ENCODE measurements at regions not wholly inside any gene's neighbourhood (a gene's known extent, or its start where the extent isn't known, plus 50 kb on each side); places are given as distances from the start of the nearest gene placed in this dataset.
"Not testable (repeated sequence)": the region's sequence is repeated elsewhere in the genome, so short reads cannot be mapped to it uniquely, and the experiment has no call there.

DNA sequence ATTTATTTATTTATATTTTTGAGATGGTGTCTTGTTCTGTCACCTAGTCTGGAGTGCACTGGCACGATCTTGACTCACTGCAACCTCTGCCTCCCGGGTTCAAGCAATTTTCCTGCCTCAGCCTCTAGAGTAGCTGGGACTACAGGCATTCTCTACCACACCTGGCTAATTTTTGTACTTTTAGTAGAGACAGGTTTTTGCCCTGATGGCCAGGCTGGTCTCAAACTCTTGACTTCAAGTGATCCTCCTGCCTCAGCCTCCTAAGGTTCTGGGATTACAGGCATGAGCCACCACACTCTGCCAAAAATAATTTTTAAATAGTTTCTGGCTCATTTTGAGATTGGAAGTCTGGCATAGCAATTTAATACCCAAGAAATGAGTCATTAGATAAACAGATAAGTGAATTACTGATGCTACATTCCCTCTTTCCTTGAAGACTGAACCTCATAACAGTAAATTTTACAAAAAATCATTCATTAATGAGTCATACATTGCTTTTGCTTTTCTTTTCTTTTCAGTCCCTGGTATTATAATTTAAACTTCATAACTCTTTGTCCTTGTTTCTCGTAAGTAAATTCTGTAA, 881.6 kb upstream of the PIK3C3 start:
- Histone ChIP-seq H3K4me1 (ENCODE audit: control insufficient read depth, insufficient read depth, low read length) (no peaks in the 10 kb centered on the region), H3K4me3 (ENCODE audit: low read length) (no peak overlapping the region), H3K27me3 (ENCODE audit: control insufficient read depth, insufficient read depth, low read length) (no peaks in the 10 kb centered on the region), H3K36me3 (ENCODE audit: control insufficient read depth, insufficient read depth, low read length) (no peaks in the 10 kb centered on the region), H3K9me3 (ENCODE audit: control insufficient read depth, insufficient read depth, low read length) (no peaks in the 10 kb centered on the region), H3K27ac (ENCODE audit: low read length) (no peak overlapping the region)
- DNase-seq (ENCODE audit: low read depth, low spot score), result no peak
- no CpG with 5 or more reads among the region's 3 CpGs for WGBS (ENCODE audit: insufficient coverage, insufficient read length)

DNA sequence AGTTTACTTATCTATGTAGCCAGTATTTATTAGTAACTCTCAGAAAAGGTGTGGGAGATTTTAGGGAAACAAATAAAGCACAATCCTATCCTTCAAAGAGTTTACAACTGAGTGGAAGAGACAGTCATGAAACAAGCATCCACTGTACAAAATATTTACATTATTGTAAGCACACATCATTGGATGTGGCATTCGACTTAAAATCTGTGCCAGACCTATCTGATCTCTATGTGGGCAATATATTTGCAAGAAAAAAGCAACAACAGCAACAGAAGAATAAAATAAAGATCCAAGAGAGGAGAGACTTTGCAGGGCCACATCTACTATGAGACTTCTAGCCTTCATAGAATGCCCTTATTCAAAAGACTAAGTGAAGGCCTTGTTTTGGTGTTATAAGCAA, 882.1 kb upstream of the PIK3C3 start:
- no peak overlapping the region for H3K27ac ChIP-seq (ENCODE audit: low read length)

DNA sequence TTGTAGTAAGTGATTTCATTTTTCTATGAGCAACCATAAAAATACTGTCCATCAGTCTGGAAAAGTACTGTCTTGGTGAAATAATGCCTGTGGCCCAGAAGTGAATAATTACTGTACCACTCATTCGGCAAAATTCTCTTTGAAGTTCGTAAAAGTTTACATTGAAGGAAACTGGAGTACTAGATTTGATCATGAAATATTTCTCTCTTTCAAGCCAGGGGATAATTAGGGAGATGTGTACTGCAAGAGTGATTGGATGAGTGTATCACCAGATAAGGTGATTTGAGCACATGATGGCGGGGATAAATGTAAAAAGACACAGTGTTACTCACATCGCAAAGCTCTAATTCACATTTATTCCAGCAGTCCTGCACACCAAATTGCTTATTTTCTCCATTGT, 883.2 kb upstream of the PIK3C3 start:
- no peak overlapping the region for H3K27ac ChIP-seq (ENCODE audit: low read length)
- H3K4me3 ChIP-seq (ENCODE audit: low read length), result no peak overlapping the region
- no peak for DNase-seq (ENCODE audit: low read depth, low spot score)
- no peaks in the 10 kb centered on the region for H3K27me3 ChIP-seq (ENCODE audit: control insufficient read depth, insufficient read depth, low read length)
- H3K9me3 ChIP-seq (ENCODE audit: control insufficient read depth, insufficient read depth, low read length), result no peaks in the 10 kb centered on the region
- H3K36me3 ChIP-seq (ENCODE audit: control insufficient read depth, insufficient read depth, low read length), result no peaks in the 10 kb centered on the region
- WGBS (ENCODE audit: insufficient coverage, insufficient read length), result no CpG with 5 or more reads among the region's 4 CpGs
- no peaks in the 10 kb centered on the region for H3K4me1 ChIP-seq (ENCODE audit: control insufficient read depth, insufficient read depth, low read length)

More for the DNA sequence above, 882.1 kb upstream of the PIK3C3 start:
- no peaks in the 10 kb centered on the region for H3K9me3 ChIP-seq (ENCODE audit: control insufficient read depth, insufficient read depth, low read length)
- no peaks in the 10 kb centered on the region for H3K36me3 ChIP-seq (ENCODE audit: control insufficient read depth, insufficient read depth, low read length)
- no CpG with 5 or more reads among the region's 1 CpG for WGBS (ENCODE audit: insufficient coverage, insufficient read length)
- H3K4me3 ChIP-seq (ENCODE audit: low read length), result no peak overlapping the region
- H3K4me1 ChIP-seq (ENCODE audit: control insufficient read depth, insufficient read depth, low read length), result no peaks in the 10 kb centered on the region
- no peaks in the 10 kb centered on the region for H3K27me3 ChIP-seq (ENCODE audit: control insufficient read depth, insufficient read depth, low read length)
- no peak for DNase-seq (ENCODE audit: low read depth, low spot score)

DNA sequence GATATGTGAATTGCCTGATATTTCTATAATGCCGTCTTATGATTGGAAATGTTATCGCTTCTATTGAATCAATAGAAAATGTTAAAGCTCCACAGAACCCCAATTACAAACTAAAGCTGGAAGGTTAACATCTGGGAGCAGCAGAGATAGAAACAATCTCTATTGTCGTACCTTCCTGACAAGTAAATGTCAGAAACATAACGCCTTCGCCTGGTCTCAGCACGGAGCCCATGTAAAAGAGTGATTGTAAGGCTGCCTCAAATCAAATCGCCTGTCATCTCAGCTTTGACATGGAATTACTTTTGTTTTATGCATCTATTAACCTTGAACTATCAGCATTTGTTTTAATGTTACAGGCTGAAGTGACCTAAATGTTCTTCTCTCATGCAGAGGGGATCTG, 885.9 kb upstream of the PIK3C3 start:
- no peak for DNase-seq (ENCODE audit: low read depth, low spot score)
- Histone ChIP-seq H3K36me3 (ENCODE audit: control insufficient read depth, insufficient read depth, low read length) (no peaks in the 10 kb centered on the region), H3K4me1 (ENCODE audit: control insufficient read depth, insufficient read depth, low read length) (no peaks in the 10 kb centered on the region), H3K4me3 (ENCODE audit: low read length) (no peak overlapping the region), H3K27me3 (ENCODE audit: control insufficient read depth, insufficient read depth, low read length) (no peaks in the 10 kb centered on the region), H3K9me3 (ENCODE audit: control insufficient read depth, insufficient read depth, low read length) (no peaks in the 10 kb centered on the region), H3K27ac (ENCODE audit: low read length) (no peak overlapping the region)
- no CpG with 5 or more reads among the region's 7 CpGs for WGBS (ENCODE audit: insufficient coverage, insufficient read length)

DNA sequence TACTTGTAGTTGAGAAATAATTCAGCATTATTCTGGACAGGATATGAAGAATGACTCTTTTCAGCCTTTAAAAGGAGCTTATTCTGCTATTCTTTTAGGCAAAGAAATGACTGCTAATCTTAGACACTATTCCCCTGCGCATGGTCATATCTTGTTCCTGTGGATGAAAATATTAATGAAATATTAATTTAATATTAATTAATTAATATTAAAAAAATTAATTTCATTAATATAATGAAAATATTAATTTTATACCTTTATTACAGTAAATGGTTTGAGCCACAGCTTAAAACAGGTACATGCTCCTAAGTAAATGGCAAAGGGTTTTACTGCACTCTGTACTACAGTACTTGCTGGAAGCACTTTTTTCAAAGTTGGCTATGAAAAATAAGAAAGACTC, 890.1 kb upstream of the PIK3C3 start:
- DNase-seq (ENCODE audit: low read depth, low spot score), result no peak
- WGBS (ENCODE audit: insufficient coverage, insufficient read length), result no CpG with 5 or more reads among the region's 1 CpG
- H3K36me3 ChIP-seq (ENCODE audit: control insufficient read depth, insufficient read depth, low read length), result no peaks in the 10 kb centered on the region
- H3K27me3 ChIP-seq (ENCODE audit: control insufficient read depth, insufficient read depth, low read length), result no peaks in the 10 kb centered on the region
- H3K4me1 ChIP-seq (ENCODE audit: control insufficient read depth, insufficient read depth, low read length), result no peaks in the 10 kb centered on the region
- H3K9me3 ChIP-seq (ENCODE audit: control insufficient read depth, insufficient read depth, low read length), result no peaks in the 10 kb centered on the region
- no peak overlapping the region for H3K27ac ChIP-seq (ENCODE audit: low read length)
- no peak overlapping the region for H3K4me3 ChIP-seq (ENCODE audit: low read length)

DNA sequence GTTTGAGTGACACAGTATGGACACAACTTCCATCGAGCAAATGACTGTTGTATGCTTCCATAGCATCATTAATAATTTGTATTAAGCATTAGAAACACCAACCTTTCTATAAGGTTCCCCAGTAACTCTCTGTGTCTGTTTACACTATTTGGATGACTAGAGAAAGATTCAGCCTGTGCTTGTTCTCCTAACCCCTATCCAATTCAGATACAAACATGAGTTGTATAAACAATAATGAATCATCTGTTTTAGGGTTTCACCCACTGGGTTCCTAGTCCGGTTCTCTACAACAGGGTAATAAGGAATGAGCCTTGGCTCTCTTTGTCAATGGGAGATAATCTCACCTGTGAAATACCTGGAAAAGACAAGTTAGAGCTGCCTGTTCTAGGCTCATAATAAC, 894.1 kb upstream of the PIK3C3 start:
- no CpG with 5 or more reads among the region's 2 CpGs for WGBS (ENCODE audit: insufficient coverage, insufficient read length)
- Histone ChIP-seq H3K9me3 (ENCODE audit: control insufficient read depth, insufficient read depth, low read length) (no peaks in the 10 kb centered on the region), H3K36me3 (ENCODE audit: control insufficient read depth, insufficient read depth, low read length) (no peaks in the 10 kb centered on the region), H3K4me1 (ENCODE audit: control insufficient read depth, insufficient read depth, low read length) (no peaks in the 10 kb centered on the region), H3K4me3 (ENCODE audit: low read length) (no peak overlapping the region), H3K27ac (ENCODE audit: low read length) (no peak overlapping the region), H3K27me3 (ENCODE audit: control insufficient read depth, insufficient read depth, low read length) (no peaks in the 10 kb centered on the region)
- no peak for DNase-seq (ENCODE audit: low read depth, low spot score)

DNA sequence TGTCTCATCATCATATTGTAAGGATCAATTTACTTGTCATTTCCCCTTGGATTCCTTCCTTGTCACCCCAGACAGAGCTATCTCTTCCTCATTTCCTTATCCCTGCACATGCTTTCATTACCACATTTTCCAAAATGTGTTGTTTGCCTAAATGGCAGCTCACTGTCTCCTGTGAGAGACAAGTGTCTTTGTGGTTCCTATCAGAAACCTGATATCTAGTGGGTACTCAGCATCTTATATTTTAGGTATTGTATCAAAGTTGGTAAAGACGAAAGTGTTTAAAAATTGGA, 896.0 kb upstream of the PIK3C3 start:
- Histone ChIP-seq H3K9me3 (ENCODE audit: control insufficient read depth, insufficient read depth, low read length) (no peaks in the 10 kb centered on the region), H3K4me3 (ENCODE audit: low read length) (no peak overlapping the region), H3K4me1 (ENCODE audit: control insufficient read depth, insufficient read depth, low read length) (no peaks in the 10 kb centered on the region), H3K36me3 (ENCODE audit: control insufficient read depth, insufficient read depth, low read length) (no peaks in the 10 kb centered on the region), H3K27me3 (ENCODE audit: control insufficient read depth, insufficient read depth, low read length) (no peaks in the 10 kb centered on the region), H3K27ac (ENCODE audit: low read length) (no peak overlapping the region)
- WGBS (ENCODE audit: insufficient coverage, insufficient read length), result 100% methylated on average over 1 of the region's 1 CpG
- no peak for DNase-seq (ENCODE audit: low read depth, low spot score)

DNA sequence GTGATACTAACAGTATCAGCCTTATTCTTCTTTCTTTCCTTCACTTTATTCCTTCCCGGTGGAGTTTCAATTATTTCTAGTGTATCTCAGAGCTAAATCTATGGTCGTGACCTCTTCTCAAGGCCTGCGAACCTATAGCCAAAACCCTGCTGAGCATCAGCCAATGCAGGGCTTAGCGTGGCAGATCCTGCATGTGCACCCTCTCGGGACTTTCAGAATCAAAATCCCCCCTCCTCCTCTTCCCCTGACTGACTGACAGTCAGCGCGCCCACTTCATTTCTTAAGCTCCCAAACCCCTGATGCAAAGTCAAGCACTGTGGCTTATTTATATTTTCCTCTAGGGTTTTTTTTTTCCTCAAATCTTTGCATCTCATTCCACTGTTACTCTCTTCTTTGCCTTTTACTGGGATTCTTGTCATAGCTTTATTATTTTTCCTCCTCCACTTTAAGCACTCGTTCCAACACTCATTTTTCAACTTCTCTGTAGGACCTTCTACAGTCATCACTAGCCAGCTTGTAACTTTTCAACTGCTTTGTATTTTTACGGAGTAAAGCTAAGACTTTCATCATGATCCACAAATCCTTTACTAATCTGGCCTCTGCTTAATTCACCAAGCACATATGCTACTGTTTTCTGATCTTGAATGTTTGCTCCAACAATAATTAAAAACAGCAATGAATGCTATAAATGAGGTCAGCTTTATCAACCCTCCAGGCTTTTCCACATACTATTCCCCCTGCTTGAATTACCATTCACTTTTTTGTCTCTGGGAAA, 896.5 kb upstream of the PIK3C3 start:
- H3K27ac ChIP-seq (ENCODE audit: low read length), result no peak overlapping the region
- DNase-seq (ENCODE audit: low read depth, low spot score), result no peak
- H3K4me1 ChIP-seq (ENCODE audit: control insufficient read depth, insufficient read depth, low read length), result no peaks in the 10 kb centered on the region
- H3K27me3 ChIP-seq (ENCODE audit: control insufficient read depth, insufficient read depth, low read length), result no peaks in the 10 kb centered on the region
- no peaks in the 10 kb centered on the region for H3K9me3 ChIP-seq (ENCODE audit: control insufficient read depth, insufficient read depth, low read length)
- WGBS (ENCODE audit: insufficient coverage, insufficient read length), result no CpG with 5 or more reads among the region's 9 CpGs
- no peaks in the 10 kb centered on the region for H3K36me3 ChIP-seq (ENCODE audit: control insufficient read depth, insufficient read depth, low read length)
- no peak overlapping the region for H3K4me3 ChIP-seq (ENCODE audit: low read length)

DNA sequence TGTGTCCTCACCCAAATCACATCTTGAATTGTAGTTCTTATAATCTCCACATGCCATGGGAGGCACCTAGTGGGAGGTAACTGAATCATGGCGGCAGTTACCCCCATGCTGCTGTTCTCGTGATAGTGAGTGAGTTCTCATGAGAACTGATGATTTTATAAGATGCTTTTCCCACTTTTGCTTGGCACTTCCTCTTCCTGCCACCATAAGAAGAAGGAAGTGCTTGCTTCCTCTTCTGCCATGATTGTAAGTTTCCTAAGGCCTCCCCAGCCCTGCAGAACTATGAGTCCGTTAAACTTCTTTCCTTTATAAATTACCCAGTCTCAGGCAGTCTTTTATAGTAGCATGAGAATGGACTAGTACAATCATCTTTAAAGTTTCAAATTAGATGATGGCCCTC, 902.4 kb upstream of the PIK3C3 start:
- Histone ChIP-seq H3K36me3 (ENCODE audit: control insufficient read depth, insufficient read depth, low read length) (no peaks in the 10 kb centered on the region), H3K27me3 (ENCODE audit: control insufficient read depth, insufficient read depth, low read length) (no peaks in the 10 kb centered on the region), H3K9me3 (ENCODE audit: control insufficient read depth, insufficient read depth, low read length) (no peaks in the 10 kb centered on the region), H3K4me1 (ENCODE audit: control insufficient read depth, insufficient read depth, low read length) (no peaks in the 10 kb centered on the region), H3K27ac (ENCODE audit: low read length) (no peak overlapping the region), H3K4me3 (ENCODE audit: low read length) (no peak overlapping the region)
- no CpG with 5 or more reads among the region's 3 CpGs for WGBS (ENCODE audit: insufficient coverage, insufficient read length)
- DNase-seq (ENCODE audit: low read depth, low spot score), result no peak

DNA sequence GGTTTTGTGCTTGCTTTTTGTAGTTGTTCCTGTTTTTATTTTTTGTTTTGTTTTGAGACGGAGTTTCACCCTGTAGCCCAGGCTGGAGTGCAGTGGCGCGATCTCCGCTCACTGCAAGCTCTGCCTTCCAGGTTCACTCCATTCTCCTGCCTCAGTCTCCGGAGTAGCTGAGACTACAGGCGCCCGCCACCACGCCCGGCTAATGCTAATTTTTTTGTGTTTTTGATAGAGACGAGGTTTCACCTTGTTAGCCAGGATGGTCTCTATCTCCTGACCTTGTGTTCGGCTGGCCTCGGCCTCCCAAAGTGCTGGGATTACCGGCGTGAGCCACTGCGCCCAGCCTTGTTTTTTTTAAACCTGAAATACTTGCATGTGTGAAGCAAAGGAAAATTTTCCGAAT, 908.8 kb upstream of the PIK3C3 start:
- H3K27ac ChIP-seq (ENCODE audit: low read length), result not testable (repeated sequence)
- no CpG with 5 or more reads among the region's 16 CpGs for WGBS (ENCODE audit: insufficient coverage, insufficient read length)

DNA sequence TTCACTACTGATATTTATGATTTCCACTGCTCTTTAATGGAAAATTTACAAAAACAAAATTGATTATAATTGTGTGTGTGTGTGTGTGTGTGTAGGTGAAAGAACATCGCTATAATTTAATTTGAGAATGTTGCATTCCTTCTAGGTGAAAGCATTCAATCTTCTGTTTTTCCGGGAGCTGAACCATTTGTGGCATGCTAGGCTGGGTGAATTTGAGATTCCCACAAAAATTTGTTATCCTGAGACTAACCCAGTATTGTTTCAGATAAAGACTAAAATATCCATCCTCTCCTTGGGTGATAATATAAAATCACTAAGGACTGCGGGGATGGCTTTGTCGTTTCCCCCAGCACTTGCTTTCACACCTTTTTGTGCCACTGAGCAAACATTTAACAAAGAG, 911.2 kb upstream of the PIK3C3 start:
- H3K4me3 ChIP-seq (ENCODE audit: low read length), result no peak overlapping the region
- 100% methylated on average over 1 of the region's 4 CpGs for WGBS (ENCODE audit: insufficient coverage, insufficient read length)
- no peaks in the 10 kb centered on the region for H3K27me3 ChIP-seq (ENCODE audit: control insufficient read depth, insufficient read depth, low read length)
- DNase-seq (ENCODE audit: low read depth, low spot score), result no peak
- no peaks in the 10 kb centered on the region for H3K4me1 ChIP-seq (ENCODE audit: control insufficient read depth, insufficient read depth, low read length)
- no peaks in the 10 kb centered on the region for H3K36me3 ChIP-seq (ENCODE audit: control insufficient read depth, insufficient read depth, low read length)
- H3K9me3 ChIP-seq (ENCODE audit: control insufficient read depth, insufficient read depth, low read length), result no peaks in the 10 kb centered on the region
- no peak overlapping the region for H3K27ac ChIP-seq (ENCODE audit: low read length)

More for the DNA sequence above, 908.8 kb upstream of the PIK3C3 start:
- not testable (repeated sequence) for H3K9me3 ChIP-seq (ENCODE audit: control insufficient read depth, insufficient read depth, low read length); H3K4me3 ChIP-seq (ENCODE audit: low read length); H3K36me3 ChIP-seq (ENCODE audit: control insufficient read depth, insufficient read depth, low read length); H3K27me3 ChIP-seq (ENCODE audit: control insufficient read depth, insufficient read depth, low read length); H3K4me1 ChIP-seq (ENCODE audit: control insufficient read depth, insufficient read depth, low read length); DNase-seq (ENCODE audit: low read depth, low spot score)
